ENCODE measurements at regions not wholly inside any gene's neighbourhood (a gene's known extent, or its start where the extent isn't known, plus 50 kb on each side); places are given as distances from the start of the nearest gene placed in this dataset.

GRCh38 chr1:194515916-194516315, 1329.5 kb upstream of the B3GALT2 start:
- no peak overlapping the region for H3K9ac ChIP-seq
- no peaks in the 10 kb centered on the region for H3K36me3 Mint-ChIP-seq
- TF ChIP-seq EZH2phosphoT487 (IDR thresholded peaks at IDR 0.05) (no peak), EZH2 (IDR thresholded peaks at IDR 0.05) (no peak), CTCF (IDR thresholded peaks at IDR 0.05) (no peak)
- H2AFZ ChIP-seq (replicated peaks): no peak overlapping the region
- H3K9me3 Mint-ChIP-seq: peaks cover 8% of the 10 kb centered on the region
- H3K9me3 ChIP-seq (ENCODE audit: low read depth): no peaks in the 10 kb centered on the region
- H3K27ac Mint-ChIP-seq: no peak overlapping the region
- no peaks in the 10 kb centered on the region for H3K27me3 Mint-ChIP-seq (ENCODE audit: insufficient read depth, low read depth)
- H3K27ac ChIP-seq: no peak overlapping the region
- no peaks in the 10 kb centered on the region for H3K36me3 ChIP-seq
- H3K4me3 ChIP-seq: no peak overlapping the region
- no peaks in the 10 kb centered on the region for H3K4me1 Mint-ChIP-seq
- H3F3A ChIP-seq (ENCODE audit: low read depth): no peaks in the 10 kb centered on the region
- H3K4me2 ChIP-seq: no peak overlapping the region
- H3K79me2 ChIP-seq (ENCODE audit: low read depth): no peaks in the 10 kb centered on the region
- no peaks in the 10 kb centered on the region for H3K27me3 ChIP-seq
- H3K4me1 ChIP-seq: no peaks in the 10 kb centered on the region
- H4K20me1 ChIP-seq (ENCODE audit: low read depth): no peaks in the 10 kb centered on the region
- DNase-seq (ENCODE audit: low spot score): no peak
- H3K4me3 Mint-ChIP-seq: no peak overlapping the region

- H3K79me2 ChIP-seq (ENCODE audit: low read depth): no peaks in the 10 kb centered on the region
- Mint-ChIP-seq H3K4me3 (no peak overlapping the region), H3K27ac (no peak overlapping the region), H3K4me1 (no peaks in the 10 kb centered on the region), H3K9me3 (peaks cover 26% of the 10 kb centered on the region), H3K27me3 (ENCODE audit: insufficient read depth, low read depth) (peaks cover 2% of the 10 kb centered on the region), H3K36me3 (no peaks in the 10 kb centered on the region)
- no peaks in the 10 kb centered on the region for H3K4me1 ChIP-seq
- no peak overlapping the region for H3K4me3 ChIP-seq
- H4K20me1 ChIP-seq (ENCODE audit: low read depth): no peaks in the 10 kb centered on the region
- no peak for DNase-seq (ENCODE audit: low spot score)
- no peaks in the 10 kb centered on the region for H3K9me3 ChIP-seq (ENCODE audit: low read depth)
- no peak for TF ChIP-seq EZH2phosphoT487 (IDR thresholded peaks at IDR 0.05)
- no peak for TF ChIP-seq EZH2 (IDR thresholded peaks at IDR 0.05)
- no peak for TF ChIP-seq CTCF (IDR thresholded peaks at IDR 0.05)
- H3K27ac ChIP-seq: no peak overlapping the region
- no peaks in the 10 kb centered on the region for H3F3A ChIP-seq (ENCODE audit: low read depth)
- H3K4me2 ChIP-seq: no peak overlapping the region
- H2AFZ ChIP-seq (replicated peaks): no peak overlapping the region
- no peak overlapping the region for H3K9ac ChIP-seq
- H3K36me3 ChIP-seq: no peaks in the 10 kb centered on the region
- H3K27me3 ChIP-seq: no peaks in the 10 kb centered on the region
These were observed 1326.5 kb upstream of the B3GALT2 start for GRCh38 chr1:194512957-194513356.

GRCh38 chr1:194512345-194512744, 1325.9 kb upstream of the B3GALT2 start:
- Histone ChIP-seq H3K9me3 (ENCODE audit: low read depth) (no peaks in the 10 kb centered on the region), H3K36me3 (no peaks in the 10 kb centered on the region), H3K27me3 (no peaks in the 10 kb centered on the region), H3K4me2 (no peak overlapping the region), H3K4me3 (no peak overlapping the region), H4K20me1 (ENCODE audit: low read depth) (no peaks in the 10 kb centered on the region), H2AFZ (replicated peaks) (no peak overlapping the region), H3F3A (ENCODE audit: low read depth) (no peaks in the 10 kb centered on the region), H3K79me2 (ENCODE audit: low read depth) (no peaks in the 10 kb centered on the region), H3K9ac (no peak overlapping the region), H3K4me1 (no peaks in the 10 kb centered on the region), H3K27ac (no peak overlapping the region)
- DNase-seq (ENCODE audit: low spot score): no peak
- H3K36me3 Mint-ChIP-seq: no peaks in the 10 kb centered on the region
- no peaks in the 10 kb centered on the region for H3K4me1 Mint-ChIP-seq
- peaks cover 2% of the 10 kb centered on the region for H3K27me3 Mint-ChIP-seq (ENCODE audit: insufficient read depth, low read depth)
- peaks cover 26% of the 10 kb centered on the region for H3K9me3 Mint-ChIP-seq
- TF ChIP-seq CTCF (IDR thresholded peaks at IDR 0.05) (no peak), EZH2phosphoT487 (IDR thresholded peaks at IDR 0.05) (no peak), EZH2 (IDR thresholded peaks at IDR 0.05) (no peak)
- no peak overlapping the region for H3K27ac Mint-ChIP-seq
- no peak overlapping the region for H3K4me3 Mint-ChIP-seq

GRCh38 chr1:194503209-194503608, 1316.8 kb upstream of the B3GALT2 start:
- no peaks in the 10 kb centered on the region for H4K20me1 ChIP-seq (ENCODE audit: low read depth)
- H3K27ac ChIP-seq: no peak overlapping the region
- H3K9me3 Mint-ChIP-seq: no peaks in the 10 kb centered on the region
- no peaks in the 10 kb centered on the region for H3K79me2 ChIP-seq (ENCODE audit: low read depth)
- no peaks in the 10 kb centered on the region for H3K27me3 Mint-ChIP-seq (ENCODE audit: insufficient read depth, low read depth)
- H2AFZ ChIP-seq (replicated peaks): no peak overlapping the region
- no peak overlapping the region for H3K4me3 Mint-ChIP-seq
- no peak overlapping the region for H3K9ac ChIP-seq
- TF ChIP-seq CTCF (IDR thresholded peaks at IDR 0.05): no peak
- TF ChIP-seq EZH2phosphoT487 (IDR thresholded peaks at IDR 0.05): no peak
- TF ChIP-seq EZH2 (IDR thresholded peaks at IDR 0.05): no peak
- peaks cover 4% of the 10 kb centered on the region for H3K4me1 Mint-ChIP-seq
- no peak overlapping the region for H3K27ac Mint-ChIP-seq
- H3K36me3 ChIP-seq: no peaks in the 10 kb centered on the region
- no peaks in the 10 kb centered on the region for H3F3A ChIP-seq (ENCODE audit: low read depth)
- no peak for DNase-seq (ENCODE audit: low spot score)
- H3K4me1 ChIP-seq: no peaks in the 10 kb centered on the region
- H3K4me3 ChIP-seq: no peak overlapping the region
- H3K4me2 ChIP-seq: no peak overlapping the region
- no peaks in the 10 kb centered on the region for H3K36me3 Mint-ChIP-seq
- H3K27me3 ChIP-seq: no peaks in the 10 kb centered on the region
- no peaks in the 10 kb centered on the region for H3K9me3 ChIP-seq (ENCODE audit: low read depth)

All from neural progenitor cell (in vitro differentiated cells).